ENCODE measurements at regions not wholly inside any gene's neighbourhood (a gene's known extent, or its start where the extent isn't known, plus 50 kb on each side); places are given as distances from the start of the nearest gene placed in this dataset.
"Not testable (repeated sequence)": the region's sequence is repeated elsewhere in the genome, so short reads cannot be mapped to it uniquely, and the experiment has no call there.

DNA sequence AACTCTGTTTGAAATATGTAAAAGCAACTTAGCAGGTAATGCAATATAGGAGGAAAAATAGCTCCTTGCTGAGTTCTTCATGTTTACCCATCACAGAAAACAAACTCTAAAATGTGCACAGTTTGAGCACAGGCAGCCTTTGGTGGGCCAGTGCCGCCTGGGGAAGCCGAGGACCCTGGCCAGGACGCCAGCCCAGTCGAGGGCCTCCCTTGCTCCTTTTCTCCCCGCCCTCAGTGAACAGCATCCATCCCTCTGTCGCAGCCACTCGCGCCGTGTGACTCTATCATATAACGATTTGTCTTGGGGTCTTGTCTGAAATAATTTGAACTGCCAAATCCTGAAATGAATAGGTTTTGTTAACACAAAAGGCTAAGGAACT lies 286.7 kb upstream of the IRX4 start:
- no peak for DNase-seq (ENCODE audit: low read depth in 2 of 2)

DNA sequence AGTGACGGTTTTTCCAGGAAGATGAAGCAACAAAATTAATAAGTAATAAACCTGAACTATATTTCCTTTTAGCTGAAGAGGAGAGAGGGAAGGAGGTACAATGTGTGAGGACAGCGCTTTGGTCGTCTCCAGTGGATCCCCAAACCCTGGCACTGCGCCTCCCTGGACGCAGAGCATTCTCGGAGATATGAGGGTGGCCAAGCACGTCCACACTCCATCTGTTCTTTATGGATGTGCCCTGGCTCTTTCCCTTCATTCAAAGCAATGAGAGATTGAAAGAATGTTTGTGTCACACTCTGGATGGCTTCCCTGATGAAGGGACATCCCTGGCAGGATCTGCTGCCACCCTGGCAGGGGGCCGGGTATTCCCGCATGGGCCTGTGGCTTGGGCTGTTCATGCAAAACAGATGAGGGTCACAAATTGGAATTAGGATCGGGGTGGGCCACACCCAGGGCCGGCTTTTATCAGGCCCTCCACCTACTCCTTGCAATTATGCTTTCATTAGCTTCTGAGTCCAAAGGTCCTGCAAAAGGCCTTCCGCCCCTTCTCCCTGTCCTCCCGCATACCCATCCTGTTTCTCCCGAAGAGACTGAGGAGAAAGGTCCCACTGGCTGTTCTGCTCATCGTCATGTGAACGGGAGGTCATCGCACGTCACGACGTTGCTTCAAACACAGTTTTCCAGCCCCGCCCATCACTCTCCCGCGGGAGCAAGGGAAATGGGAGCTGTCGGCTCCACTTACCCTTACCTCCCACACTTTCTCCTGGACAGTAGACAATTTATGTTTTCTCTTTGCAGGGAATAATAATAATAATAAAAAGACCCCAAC lies 286.1 kb upstream of the IRX4 start:
- DNase-seq (ENCODE audit: low read depth in 2 of 2) = no peak

DNA sequence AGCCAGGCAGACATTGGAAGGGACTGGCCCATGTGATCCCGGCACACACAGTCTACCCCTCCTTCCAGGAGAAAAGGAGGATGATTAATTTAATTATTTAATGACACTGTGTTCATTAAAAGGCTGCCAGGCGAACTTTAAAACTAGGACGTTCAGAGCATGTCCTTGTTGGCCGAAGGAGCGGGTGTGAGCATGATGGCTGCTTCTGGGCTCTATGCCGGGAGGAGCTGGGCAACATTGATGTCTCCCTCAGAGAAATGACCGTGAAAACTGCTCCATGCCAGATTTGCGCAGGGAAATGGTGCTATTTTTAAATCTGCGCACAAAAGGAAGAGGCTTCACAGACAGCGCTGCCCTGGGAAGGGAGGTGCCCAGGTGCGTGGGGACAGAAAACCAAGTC lies 284.9 kb upstream of the IRX4 start:
- DNase-seq (ENCODE audit: low read depth in 2 of 2) = no peak

DNA sequence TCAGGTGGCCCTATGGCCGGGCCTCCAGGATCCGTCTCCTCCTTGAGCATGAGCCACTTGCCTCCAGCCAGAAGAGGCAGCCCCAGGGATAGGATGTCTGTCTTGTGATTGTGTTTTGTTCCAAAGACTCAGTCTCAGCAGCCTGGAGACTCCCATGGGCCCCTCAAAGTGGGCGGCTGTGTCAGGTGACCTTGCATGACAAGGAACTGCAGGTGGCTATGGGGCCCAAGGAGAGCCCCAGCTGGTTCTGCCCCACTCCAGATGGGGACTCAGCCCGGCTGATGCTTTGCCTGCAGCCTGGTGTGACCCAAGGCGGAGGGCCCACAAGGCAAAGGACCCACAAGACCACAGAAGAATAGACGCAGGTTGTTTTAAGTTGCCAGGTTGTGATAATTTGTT lies 284.3 kb upstream of the IRX4 start:
- no peak for DNase-seq (ENCODE audit: low read depth in 2 of 2)

DNA sequence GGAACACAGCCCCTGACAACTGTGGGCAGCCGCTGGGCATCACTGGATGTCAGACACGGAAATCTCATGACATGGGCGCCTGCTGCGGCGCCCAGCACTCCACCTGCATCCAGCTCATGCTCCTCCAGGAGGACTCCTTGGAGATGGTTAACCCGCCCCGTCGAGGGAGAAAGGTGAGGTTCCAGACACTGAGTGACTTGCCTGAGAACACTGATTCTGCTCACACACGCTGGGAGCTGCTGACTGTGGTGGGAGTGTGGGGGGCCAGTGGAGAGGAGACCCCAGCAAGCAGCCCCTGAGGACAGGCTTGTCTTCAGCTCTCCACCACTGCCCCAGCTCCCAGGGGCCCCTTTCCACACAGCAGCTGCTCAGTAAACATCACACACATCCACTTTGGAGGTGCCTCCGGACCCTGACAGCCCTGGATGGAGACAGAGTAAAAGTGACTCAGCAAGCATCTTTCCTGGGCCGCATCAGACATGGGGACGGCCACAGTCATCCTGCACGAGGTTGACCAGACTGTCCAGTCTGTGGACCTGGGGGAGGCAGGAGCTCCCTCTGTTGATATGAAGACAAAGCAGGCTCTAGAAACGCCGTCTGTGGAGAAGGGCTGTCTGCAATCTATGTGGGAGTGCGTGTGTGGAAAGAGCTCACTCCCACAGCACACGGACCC lies 283.7 kb upstream of the IRX4 start:
- DNase-seq (ENCODE audit: low read depth in 2 of 2) = no peak

DNA sequence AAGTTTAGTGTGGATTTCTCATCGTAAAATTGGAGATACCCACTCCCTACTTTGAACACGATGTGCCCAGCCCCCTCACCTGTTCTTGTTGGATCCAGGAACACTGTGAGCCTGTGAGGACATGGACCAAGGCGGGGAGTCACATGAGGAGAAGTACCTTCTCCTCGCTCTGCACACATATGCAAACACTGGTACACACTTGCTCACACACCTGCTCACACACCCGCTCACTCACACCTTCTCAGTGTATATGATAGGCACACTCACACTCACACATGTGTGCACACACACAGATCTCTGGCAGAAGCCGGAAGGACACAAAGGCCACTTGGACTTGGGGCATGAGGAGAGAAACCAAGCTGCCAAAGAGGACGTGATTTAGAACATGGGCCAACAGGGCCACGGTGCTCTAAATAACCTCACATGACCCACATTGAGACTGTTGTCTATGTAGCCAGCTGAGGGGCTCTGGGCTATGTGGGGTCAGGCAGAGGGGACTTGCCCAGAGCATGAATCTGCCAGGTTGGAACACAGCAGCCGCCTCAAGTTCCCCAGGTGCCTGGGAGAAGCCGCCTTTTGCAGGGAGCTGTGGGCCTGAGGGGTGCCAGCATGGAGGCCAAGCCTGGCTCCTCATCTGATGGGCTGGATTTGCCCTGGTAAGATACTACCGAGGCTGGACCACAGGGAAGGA lies 283.0 kb upstream of the IRX4 start:
- DNase-seq (ENCODE audit: low read depth in 2 of 2) = no peak

DNA sequence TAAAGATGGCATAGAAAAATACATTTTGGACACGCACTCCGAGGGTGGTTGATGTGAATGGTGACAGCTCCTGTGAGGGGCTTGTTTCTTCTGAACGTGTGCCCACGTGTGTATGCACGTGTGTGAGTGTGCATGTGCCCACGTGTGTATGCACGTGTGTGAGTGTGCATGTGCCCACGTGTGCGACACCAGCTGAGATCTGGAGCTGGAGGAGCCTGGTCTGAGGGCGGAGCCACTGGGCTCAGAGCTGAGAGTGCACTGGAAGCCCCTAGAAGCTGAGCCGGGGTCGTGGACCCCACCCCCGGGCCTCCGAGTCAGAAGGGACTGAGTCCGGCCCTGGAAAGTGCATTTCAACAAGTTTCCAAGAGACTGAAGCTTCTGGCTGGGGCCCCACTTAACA lies 282.5 kb upstream of the IRX4 start:
- DNase-seq (ENCODE audit: low read depth in 2 of 2) = no peak

DNA sequence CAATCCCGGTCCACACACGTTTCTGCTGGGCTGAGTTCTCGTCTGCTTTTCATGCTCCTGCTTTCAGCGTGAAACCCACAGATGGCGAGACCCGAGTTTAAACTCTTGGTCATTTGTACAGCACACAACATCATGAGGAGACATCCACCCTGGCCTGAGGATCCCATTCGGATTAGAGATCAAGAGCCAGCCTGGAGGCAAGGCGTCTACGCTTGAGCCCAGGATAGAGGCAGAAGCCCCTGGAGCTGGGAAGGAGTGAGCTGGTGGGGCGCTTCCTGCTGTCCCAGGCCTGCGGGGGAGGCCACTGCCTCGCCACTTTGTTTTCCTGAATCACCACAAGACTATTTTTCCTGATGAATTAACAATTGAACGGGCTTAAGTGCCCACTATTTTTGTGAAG lies 281.9 kb upstream of the IRX4 start:
- no peak for DNase-seq (ENCODE audit: low read depth in 2 of 2)

DNA sequence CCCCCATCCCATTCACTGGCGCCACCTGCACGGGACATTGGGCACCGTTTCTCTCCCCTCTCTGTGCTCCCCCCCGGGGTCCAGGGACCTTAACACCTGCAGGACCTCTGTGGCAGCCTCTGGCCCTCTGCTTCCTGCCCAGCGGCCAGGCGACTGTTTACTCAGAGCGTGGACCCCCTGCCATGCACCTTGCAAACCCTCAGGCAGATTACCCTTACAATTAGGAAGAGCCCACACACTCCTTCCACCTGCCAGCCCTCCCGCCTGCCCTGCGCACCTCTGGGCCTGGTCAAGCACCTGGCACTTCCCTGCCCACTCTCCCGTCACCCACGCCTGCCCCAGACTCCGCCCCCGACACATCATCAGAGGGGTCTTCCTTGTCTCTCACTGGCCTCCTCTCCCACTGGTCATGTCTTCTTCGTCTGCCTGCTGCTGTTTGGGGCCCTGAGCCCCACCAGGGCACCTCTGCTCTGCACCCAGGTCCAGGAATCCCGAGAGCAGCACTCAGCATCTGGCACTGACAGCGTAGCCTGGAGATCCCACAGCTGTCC lies 281.3 kb upstream of the IRX4 start:
- DNase-seq (ENCODE audit: low read depth in 2 of 2) = no peak

DNA sequence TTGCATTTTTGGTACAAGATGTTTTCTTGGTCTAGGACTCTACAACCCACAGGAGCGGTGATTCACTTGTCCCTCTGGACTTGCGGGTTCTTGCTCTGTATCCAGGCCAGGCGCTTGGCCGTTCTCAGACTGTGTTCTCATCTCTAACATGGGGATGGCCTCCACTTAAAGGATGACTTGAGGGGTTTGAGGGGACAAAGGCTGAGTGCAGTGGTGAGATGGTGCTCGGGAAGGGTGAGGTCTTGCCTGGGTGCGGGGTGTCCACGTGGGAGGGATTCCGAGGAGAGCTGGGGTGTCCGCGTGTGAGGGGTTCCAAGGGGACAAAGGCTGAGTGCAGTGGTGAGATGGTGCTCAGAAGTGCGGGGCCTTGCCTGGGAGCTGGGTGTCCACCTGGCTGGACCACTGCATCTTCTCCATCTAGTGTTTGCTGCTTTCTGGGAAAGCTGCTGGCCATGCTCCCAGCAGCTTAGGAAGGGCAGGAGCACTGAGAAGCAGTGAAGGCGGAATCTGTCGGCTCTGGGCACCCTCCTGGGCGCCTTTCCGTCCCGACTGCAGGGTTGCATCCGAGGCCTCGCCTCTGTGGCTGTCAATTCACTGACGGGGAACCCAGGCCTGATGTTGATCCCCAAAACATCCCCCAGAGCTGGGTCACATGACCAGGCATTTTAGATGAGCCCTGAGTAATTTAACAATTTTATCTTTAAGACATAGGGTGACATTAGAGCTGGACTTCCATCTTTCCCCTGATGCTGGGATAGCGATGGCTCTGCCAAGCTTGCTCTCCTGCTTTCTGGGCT lies 280.5 kb upstream of the IRX4 start:
- no peak for DNase-seq (ENCODE audit: low read depth in 2 of 2)

DNA sequence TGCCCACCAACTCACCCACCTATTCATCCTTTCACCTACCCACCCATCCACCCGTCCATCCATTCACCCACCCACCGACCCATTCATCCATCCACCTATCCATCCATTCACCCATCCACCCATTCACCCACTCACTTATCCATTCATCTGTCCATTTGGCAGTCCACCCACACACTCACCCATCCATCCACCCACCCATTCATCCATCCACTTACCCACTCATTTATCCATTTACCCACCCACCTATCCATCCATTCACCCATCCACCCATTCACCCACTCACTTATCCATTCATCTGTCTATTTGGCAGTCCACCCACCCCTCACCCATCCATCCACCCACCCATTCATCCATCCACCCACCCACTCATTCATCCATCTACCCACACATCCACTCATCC lies 278.1 kb upstream of the IRX4 start:
- DNase-seq (ENCODE audit: low read depth in 2 of 2) = no peak

DNA sequence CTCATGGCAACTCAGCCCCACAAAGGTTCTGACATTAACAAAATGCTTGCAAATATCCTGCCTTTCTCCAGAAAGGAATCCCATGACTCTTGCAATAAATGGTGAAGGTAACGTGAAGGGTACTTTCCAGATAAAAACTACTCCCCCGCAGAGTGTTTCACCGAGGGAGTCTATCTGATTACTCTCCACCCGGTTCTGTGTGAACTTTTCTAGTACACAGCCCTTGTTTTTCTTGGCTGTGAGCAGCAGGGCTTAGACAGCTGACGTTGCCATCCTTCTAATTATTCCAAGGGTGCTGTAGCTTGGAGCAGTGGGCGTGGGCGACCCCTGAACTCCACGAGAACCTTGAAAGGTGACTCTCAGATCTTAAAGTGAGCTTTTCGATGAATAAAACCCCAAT lies 276.0 kb upstream of the IRX4 start:
- no peak for DNase-seq (ENCODE audit: low read depth in 2 of 2)

DNA sequence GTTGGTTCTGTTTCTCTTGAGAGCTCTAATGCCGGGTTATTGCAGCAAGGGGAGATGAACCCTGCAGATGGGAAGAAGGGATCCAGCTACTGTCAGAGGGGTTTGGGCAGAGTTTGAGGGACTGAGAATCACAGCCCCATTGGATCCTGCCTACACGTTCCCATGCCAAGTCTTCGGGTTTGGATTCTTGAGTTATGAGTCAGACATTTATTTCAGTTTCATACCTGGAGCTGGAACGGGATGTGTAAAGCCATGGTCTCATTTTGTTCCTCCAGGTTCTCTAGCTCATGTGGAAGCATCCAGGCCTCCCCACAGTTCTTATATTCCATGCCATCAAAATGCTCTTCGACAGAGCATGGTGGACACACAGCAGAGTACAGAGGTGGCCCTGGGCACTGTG lies 275.4 kb upstream of the IRX4 start:
- DNase-seq (ENCODE audit: low read depth in 2 of 2) = no peak

DNA sequence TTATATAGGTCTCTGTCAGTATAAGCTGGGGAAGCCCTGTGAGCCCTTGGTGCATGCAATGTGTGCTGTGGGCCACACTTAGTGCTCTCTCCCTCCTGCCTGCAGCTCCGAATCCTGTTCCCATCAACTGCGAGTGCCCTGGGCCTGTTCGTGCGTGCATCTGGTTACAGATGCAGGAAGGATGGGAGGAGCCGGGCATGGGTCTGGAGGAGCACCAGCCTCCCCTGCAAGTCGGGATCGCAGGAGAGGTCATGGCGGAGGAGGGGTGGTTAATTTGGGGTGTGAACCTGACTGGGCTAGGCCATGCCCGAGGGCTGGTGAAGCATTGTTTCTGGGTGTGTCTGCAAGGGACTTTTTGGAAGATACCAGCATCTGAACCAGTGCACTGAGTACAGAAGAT lies 274.6 kb upstream of the IRX4 start:
- DNase-seq (ENCODE audit: low read depth in 2 of 2) = no peak

DNA sequence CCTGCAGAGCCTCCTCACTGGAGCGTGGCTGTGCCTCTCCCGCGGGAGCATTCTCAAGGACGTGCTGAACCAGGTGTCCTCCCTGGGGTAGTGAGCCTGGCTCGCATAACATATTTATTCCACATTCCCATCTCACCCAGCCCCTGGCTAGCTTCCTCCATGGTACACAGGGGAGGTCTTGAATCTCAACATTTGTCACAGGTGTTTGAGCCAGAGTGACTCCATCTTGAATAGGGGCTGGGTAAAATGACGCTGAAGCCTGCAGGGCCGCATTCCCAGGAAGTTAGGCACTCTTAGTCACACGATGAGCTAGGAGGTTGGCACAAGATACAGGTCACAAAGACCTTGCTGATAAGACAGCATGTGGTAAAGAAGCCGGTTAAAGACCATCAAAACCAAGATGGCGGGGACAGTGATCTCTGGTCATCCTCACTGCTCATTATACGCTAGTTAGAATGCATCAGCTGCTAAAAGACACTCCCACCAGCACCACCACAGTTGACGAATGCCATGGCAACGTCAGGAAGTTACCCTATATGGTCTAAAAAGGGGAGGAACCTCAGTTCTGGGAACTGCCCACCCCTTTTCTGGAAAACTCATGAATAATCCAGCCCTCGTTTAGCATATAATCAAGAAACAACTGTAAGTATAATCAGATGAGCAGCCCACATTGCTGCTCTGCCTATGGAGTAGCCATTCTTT lies 273.8 kb upstream of the IRX4 start:
- DNase-seq (ENCODE audit: low read depth in 2 of 2) = no peak

DNA sequence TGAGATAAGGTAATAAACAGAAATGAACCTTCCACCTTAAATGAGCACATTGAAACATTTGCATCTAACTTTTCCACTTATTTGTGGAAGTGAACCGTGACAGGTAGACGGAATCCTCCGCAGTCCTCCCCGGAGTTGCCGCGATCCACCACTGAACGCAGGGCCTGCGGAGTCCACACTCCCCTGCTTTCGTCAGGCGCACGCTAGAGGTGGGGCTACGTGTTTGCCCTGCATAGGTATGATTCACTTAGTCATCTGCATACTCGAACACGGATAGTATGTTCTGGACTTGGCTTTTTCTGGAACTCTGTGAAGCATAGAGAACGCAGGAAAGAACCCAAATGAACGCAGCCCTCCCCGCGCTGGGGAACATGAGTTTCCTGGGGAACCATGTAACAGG lies 272.8 kb upstream of the IRX4 start:
- no peak for DNase-seq (ENCODE audit: low read depth in 2 of 2)

DNA sequence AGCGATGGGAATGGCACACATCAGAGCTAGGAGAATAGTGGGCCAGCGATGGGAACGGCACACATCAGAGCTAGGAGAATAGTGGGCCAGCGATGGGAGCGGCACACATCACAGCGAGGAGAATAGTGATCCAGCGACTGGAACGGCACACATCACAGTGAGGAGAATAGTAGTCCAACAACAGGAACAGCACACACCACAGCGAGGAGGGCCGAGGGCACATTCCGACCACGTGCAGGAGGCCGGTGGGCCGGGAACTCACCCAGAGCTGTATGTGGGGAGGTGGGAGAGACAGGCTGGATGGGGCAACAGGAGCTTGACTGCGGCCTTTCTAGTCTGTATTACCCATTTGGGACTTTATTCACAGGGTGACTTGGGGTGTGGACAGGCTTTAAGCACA lies 271.1 kb upstream of the IRX4 start:
- no peak for DNase-seq (ENCODE audit: low read depth in 2 of 2)

DNA sequence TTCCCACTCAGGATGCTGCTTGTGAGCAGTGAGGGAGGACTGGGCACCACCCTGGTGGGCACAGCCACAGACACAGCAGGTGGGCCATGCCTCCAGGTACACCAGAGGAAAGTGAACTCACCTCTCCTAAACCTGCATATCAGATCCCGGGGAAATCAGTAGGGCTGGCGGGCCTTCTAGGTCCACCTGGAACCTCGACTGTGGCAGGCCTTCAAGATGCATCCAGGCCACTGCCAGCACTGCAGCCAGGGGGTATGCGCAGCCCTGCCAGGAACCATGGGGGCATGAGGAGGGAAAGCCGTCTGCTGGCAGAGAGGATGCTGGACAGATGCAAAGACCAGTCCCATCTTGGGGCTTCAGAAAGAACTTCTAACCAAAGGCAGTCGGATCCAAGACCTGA lies 270.6 kb upstream of the IRX4 start:
- no peak for DNase-seq (ENCODE audit: low read depth in 2 of 2)

DNA sequence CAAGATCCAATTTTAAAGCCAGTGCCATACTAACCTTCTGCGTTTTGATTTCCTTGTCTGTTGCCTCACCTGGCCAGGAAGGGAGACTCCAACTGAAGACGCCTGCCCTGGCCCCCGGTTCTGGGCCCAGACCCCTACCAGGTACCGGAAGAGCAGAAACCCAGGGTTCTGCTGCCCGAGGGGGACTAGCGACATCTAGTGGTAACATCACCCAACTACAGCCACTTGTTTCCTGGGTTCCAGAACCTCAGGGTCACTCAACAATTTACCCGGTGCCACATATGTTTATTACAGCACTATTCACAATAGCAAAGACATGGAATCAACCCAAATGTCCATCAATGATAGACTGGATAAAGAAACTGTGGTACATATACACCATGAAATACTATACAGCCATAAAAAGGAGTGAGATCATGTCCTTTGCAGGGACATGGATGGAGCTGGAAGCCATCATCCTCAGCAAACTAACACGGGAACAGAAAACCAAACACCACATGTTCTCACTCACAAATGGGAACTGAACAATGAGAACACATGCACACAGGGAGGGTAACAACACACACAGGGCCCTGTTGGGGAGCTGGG lies 268.7 kb upstream of the IRX4 start:
- not testable (repeated sequence) for DNase-seq (ENCODE audit: low read depth in 2 of 2)

DNA sequence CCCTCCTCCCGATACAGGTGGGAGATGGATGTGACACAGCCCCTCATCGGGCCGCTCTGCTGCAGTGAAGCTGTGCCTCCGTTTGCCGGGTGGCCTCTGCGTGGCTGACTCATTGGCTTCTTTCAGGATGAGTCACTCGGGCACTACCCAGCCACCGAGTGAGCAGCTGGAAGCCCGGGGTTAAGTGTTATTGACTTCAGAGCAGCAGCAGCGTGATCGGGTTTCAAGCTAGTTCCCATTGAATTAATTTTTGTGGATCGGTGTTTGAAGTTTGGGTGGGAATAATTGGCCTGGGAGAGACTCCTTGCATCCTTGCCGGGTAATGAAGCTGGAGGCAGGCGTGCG lies 266.4 kb upstream of the IRX4 start:
- DNase-seq (ENCODE audit: low read depth in 2 of 2) = no peak
